Neural cell (in vitro differentiated cells): ENCODE measurements at regions not wholly inside any gene's neighbourhood (a gene's known extent, or its start where the extent isn't known, plus 50 kb on each side); places are given as distances from the start of the nearest gene placed in this dataset.

ENCODE experiments used
- H2AFZ ChIP-seq: fragments of 200-600, 300-800 bp; sonication (generic), shearing (Covaris generic); 2 replicates; pipeline ENCODE4 v1.6.0; 2014; ENCODE audit warnings: low read depth, mild to moderate bottlenecking, antibody characterized with exemption, low read length, moderate library complexity
- H3F3A ChIP-seq: fragments of 200-600 bp; shearing (Covaris generic); 2 replicates; pipeline ENCODE4 v1.6.1; 2016; ENCODE audit warnings: mild to moderate bottlenecking, moderate library complexity, mixed read lengths, antibody characterized with exemption, low read length; ENCODE audit not compliant: insufficient read depth, poor library complexity, severe bottlenecking
- H3K27ac ChIP-seq: fragments of 200-600, 300-800 bp; sonication (generic), shearing (Covaris generic); 2 replicates; pipeline ENCODE4 v1.5.1; 2014; ENCODE audit warnings: mild to moderate bottlenecking, low read length, moderate library complexity
- H3K27me3 ChIP-seq: fragments of 300-800, 200-600 bp; sonication (generic), shearing (Covaris generic); 2 replicates; pipeline ENCODE4 v1.6.0; 2014; ENCODE audit warnings: mild to moderate bottlenecking, low read depth, low read length, moderate library complexity; ENCODE audit not compliant: insufficient read depth
- H3K36me3 ChIP-seq: fragments of 300-800, 200-600 bp; sonication (generic), shearing (Covaris generic); 2 replicates; pipeline ENCODE4 v1.5.1; 2014; ENCODE audit warnings: mild to moderate bottlenecking, antibody characterized with exemption, low read length, moderate library complexity; ENCODE audit not compliant: insufficient read depth
- H3K4me2 ChIP-seq: fragments of 300-800, 200-600 bp; sonication (generic), shearing (Covaris generic); 2 replicates; pipeline ENCODE4 v1.6.0; 2014; ENCODE audit warnings: mild to moderate bottlenecking, low read length
- H3K4me3 ChIP-seq: fragments of 300-800, 200-600 bp; sonication (generic), shearing (Covaris generic); 2 replicates; pipeline ENCODE4 v1.5.1; 2014; ENCODE audit warnings: mild to moderate bottlenecking, low read length, moderate library complexity
- H3K79me2 ChIP-seq: fragments of 200-600 bp; shearing (Covaris generic); replicated peaks from 2 replicates; pipeline ENCODE4 v1.6.0; 2014; ENCODE audit warnings: mild to moderate bottlenecking, low read length, moderate library complexity; ENCODE audit not compliant: insufficient read depth
- H3K9ac ChIP-seq: fragments of 300-800, 200-600 bp; sonication (generic), shearing (Covaris generic); 2 replicates; pipeline ENCODE4 v1.6.1; 2016; ENCODE audit warnings: mild to moderate bottlenecking, low read length, mixed read lengths
- H3K9me2 ChIP-seq: fragments of 200-600 bp; shearing (Covaris generic); 2 replicates; pipeline ENCODE4 v1.6.1; 2016; ENCODE audit warnings: mild to moderate bottlenecking, low read length, mixed read lengths; ENCODE audit not compliant: insufficient read depth
- H3K9me3 ChIP-seq: fragments of 200-600, 300-800 bp; sonication (generic), shearing (Covaris generic); 2 replicates; pipeline ENCODE4 v1.6.1; 2016; ENCODE audit warnings: mild to moderate bottlenecking, mixed run types, low read length, moderate library complexity, mixed read lengths
- H4K20me1 ChIP-seq: fragments of 200-600 bp; shearing (Covaris generic); 2 replicates; pipeline ENCODE4 v1.6.1; 2016; ENCODE audit warnings: mild to moderate bottlenecking, mixed run types; ENCODE audit not compliant: insufficient read depth
- EP300 ChIP-seq: fragments of 450-650 bp; conservative IDR thresholded peaks from 2 replicates; pipeline ENCODE4 v1.6.1; 2014; ENCODE audit warnings: antibody characterized with exemption, mild to moderate bottlenecking, moderate library complexity; ENCODE audit not compliant: poor library complexity, severe bottlenecking
- EZH2 ChIP-seq: fragments of 200-600, 300-800 bp; shearing (Covaris generic), sonication (generic); IDR thresholded peaks from 2 replicates; pipeline ENCODE4 v1.6.1; 2014; ENCODE audit warnings: antibody characterized with exemption, low read length, borderline replicate concordance, mild to moderate bottlenecking; ENCODE audit not compliant: insufficient read depth, poor library complexity, severe bottlenecking
- MXI1 ChIP-seq: fragments of 450-650 bp; conservative IDR thresholded peaks from 2 replicates; pipeline ENCODE4 v1.6.1; 2014; ENCODE audit warnings: antibody characterized with exemption, mild to moderate bottlenecking; ENCODE audit not compliant: poor library complexity, severe bottlenecking
- POLR2AphosphoS5 ChIP-seq: IDR thresholded peaks from 2 replicates; pipeline ENCODE4 v1.6.1; 2012
- RAD21 ChIP-seq: fragments of 450-650 bp; conservative IDR thresholded peaks from 2 replicates; pipeline ENCODE4 v1.6.1; 2014; ENCODE audit warnings: antibody characterized with exemption, mild to moderate bottlenecking, moderate library complexity
- REST ChIP-seq: IDR thresholded peaks from 2 replicates; pipeline ENCODE4 v1.6.1; 2012; ENCODE audit warnings: borderline replicate concordance
- SMC3 ChIP-seq: fragments of 450-650 bp; conservative IDR thresholded peaks from 2 replicates; pipeline ENCODE4 v1.6.1; 2014; ENCODE audit warnings: antibody characterized with exemption, mild to moderate bottlenecking, moderate library complexity; ENCODE audit not compliant: poor library complexity
- TAF1 ChIP-seq: IDR thresholded peaks from 2 replicates; pipeline ENCODE4 v1.6.1; 2012; ENCODE audit warnings: low read depth
- TF ChIP-seq, protein P1 (sequence below): fragments of 450-650 bp; IDR thresholded peaks from 2 replicates; pipeline ENCODE4 v1.5.1; 2014; ENCODE audit warnings: antibody characterized with exemption, mild to moderate bottlenecking, moderate library complexity; ENCODE audit not compliant: poor library complexity, severe bottlenecking

DNA sequence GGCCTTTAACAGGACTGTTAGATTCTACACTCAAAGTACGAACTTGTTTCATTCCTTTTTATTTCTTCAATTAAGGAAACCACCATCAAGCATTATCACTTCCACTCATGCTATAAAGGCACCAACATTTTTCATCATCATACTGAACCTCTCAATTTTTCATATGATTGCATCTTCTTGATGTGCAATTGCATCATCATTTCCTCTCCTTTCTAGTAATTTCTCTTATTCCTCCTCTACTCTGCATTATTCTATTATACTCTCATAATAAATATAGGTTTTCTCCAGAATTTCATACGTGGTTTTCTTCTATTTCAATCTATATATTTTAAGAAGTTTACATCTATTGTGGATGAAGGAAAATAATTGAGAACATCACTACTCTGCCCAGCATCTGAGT is 506.2 kb upstream of the ZNF385D start:
- Histone ChIP-seq H2AFZ (no peak overlapping the region), H3K36me3 (no peaks in the 10 kb centered on the region), H3K9me3 (no peaks in the 10 kb centered on the region), H3K27ac (no peak overlapping the region), H3K4me3 (no peak overlapping the region), H4K20me1 (no peaks in the 10 kb centered on the region), H3K4me2 (no peak overlapping the region), H3K79me2 (no peaks in the 10 kb centered on the region), H3K27me3 (no peaks in the 10 kb centered on the region), H3K9me2 (no peaks in the 10 kb centered on the region), H3K9ac (no peak overlapping the region), H3F3A (no peaks in the 10 kb centered on the region)
- TF ChIP-seq TAF1 = no peak
- TF ChIP-seq EP300 = no peak

DNA sequence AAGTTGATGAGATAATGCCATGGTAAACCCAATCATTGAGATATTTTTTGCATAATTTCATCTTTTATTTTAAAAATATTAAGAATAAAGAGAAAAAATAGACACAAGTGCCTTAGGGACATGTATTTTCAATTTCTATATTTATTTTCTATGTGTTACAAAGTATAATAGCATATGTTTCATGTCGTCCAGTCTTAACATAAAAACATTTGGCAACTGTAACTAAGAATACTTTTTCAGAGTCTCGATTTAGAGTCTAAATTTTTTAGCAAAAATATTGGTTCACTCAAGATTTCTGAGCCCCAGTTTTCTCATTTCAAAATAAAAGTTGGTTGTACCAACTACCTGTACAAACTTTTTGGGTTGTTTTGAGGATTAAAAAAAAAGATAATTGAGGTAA is 511.4 kb upstream of the ZNF385D start:
- Histone ChIP-seq H3K79me2 (no peaks in the 10 kb centered on the region), H3K36me3 (no peaks in the 10 kb centered on the region), H3K9ac (no peak overlapping the region), H3F3A (no peaks in the 10 kb centered on the region), H3K27me3 (no peaks in the 10 kb centered on the region), H3K4me2 (no peak overlapping the region), H2AFZ (no peak overlapping the region), H3K9me2 (no peaks in the 10 kb centered on the region), H4K20me1 (no peaks in the 10 kb centered on the region), H3K9me3 (no peaks in the 10 kb centered on the region), H3K4me3 (no peak overlapping the region), H3K27ac (no peak overlapping the region)
- no peak for TF ChIP-seq REST
- no peak for TF ChIP-seq TAF1
- no peak for TF ChIP-seq POLR2AphosphoS5
- no peak for TF ChIP-seq RAD21
- no peak for TF ChIP-seq MXI1
- TF ChIP-seq SMC3 = no peak
- TF ChIP-seq EZH2 = no peak
- TF ChIP-seq, protein P1, sequence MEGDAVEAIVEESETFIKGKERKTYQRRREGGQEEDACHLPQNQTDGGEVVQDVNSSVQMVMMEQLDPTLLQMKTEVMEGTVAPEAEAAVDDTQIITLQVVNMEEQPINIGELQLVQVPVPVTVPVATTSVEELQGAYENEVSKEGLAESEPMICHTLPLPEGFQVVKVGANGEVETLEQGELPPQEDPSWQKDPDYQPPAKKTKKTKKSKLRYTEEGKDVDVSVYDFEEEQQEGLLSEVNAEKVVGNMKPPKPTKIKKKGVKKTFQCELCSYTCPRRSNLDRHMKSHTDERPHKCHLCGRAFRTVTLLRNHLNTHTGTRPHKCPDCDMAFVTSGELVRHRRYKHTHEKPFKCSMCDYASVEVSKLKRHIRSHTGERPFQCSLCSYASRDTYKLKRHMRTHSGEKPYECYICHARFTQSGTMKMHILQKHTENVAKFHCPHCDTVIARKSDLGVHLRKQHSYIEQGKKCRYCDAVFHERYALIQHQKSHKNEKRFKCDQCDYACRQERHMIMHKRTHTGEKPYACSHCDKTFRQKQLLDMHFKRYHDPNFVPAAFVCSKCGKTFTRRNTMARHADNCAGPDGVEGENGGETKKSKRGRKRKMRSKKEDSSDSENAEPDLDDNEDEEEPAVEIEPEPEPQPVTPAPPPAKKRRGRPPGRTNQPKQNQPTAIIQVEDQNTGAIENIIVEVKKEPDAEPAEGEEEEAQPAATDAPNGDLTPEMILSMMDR = no peak
- TF ChIP-seq EP300 = no peak

- no peaks in the 10 kb centered on the region for H4K20me1 ChIP-seq
- no peaks in the 10 kb centered on the region for H3K27me3 ChIP-seq
- no peaks in the 10 kb centered on the region for H3F3A ChIP-seq
- TF ChIP-seq REST (no peak), RAD21 (no peak), POLR2AphosphoS5 (no peak), SMC3 (no peak), TAF1 (no peak), EZH2 (no peak), EP300 (no peak), MXI1 (no peak)
- TF ChIP-seq, protein P1 = no peak
- no peaks in the 10 kb centered on the region for H3K79me2 ChIP-seq
- H3K27ac ChIP-seq = no peak overlapping the region
- no peak overlapping the region for H3K4me2 ChIP-seq
- no peak overlapping the region for H2AFZ ChIP-seq
- no peaks in the 10 kb centered on the region for H3K36me3 ChIP-seq
- no peak overlapping the region for H3K9ac ChIP-seq
- H3K9me2 ChIP-seq = no peaks in the 10 kb centered on the region
- H3K4me3 ChIP-seq = no peak overlapping the region
- no peaks in the 10 kb centered on the region for H3K9me3 ChIP-seq
These were observed 512.0 kb upstream of the ZNF385D start for GRCh38 chr3:22263042-22263441.
